Endodermal cell (in vitro differentiated cells): ENCODE measurements at regions not wholly inside any gene's neighbourhood (a gene's known extent, or its start where the extent isn't known, plus 50 kb on each side); places are given as distances from the start of the nearest gene placed in this dataset.

ENCODE experiments used
- DNase-seq: peaks from one replicate; pipeline ENCODE4 v3.0.0-alpha.2; 2017
- H3K27ac ChIP-seq: 2 replicates; pipeline ENCODE4 v1.5.1; 2013; ENCODE audit warnings: mild to moderate bottlenecking, low read depth, low read length, moderate library complexity
- H3K27me3 ChIP-seq: 2 replicates; pipeline ENCODE4 v1.6.1; 2013; ENCODE audit warnings: mild to moderate bottlenecking, low read length, moderate library complexity; ENCODE audit not compliant: insufficient read depth, control insufficient read depth, poor library complexity, severe bottlenecking
- H3K36me3 ChIP-seq: 2 replicates; pipeline ENCODE4 v1.7.0; 2013; ENCODE audit warnings: mild to moderate bottlenecking, low read length, moderate library complexity; ENCODE audit not compliant: control insufficient read depth, insufficient read depth
- H3K4me1 ChIP-seq: one replicate; pipeline ENCODE4 v1.7.0; 2013; ENCODE audit warnings: low read length; ENCODE audit not compliant: control insufficient read depth, insufficient read depth
- H3K4me3 ChIP-seq: 2 replicates; pipeline ENCODE4 v1.5.1; 2013; ENCODE audit warnings: mild to moderate bottlenecking, low read length, moderate library complexity
- H3K9ac ChIP-seq: 2 replicates; pipeline ENCODE4 v1.6.1; 2013; ENCODE audit warnings: mild to moderate bottlenecking, low read length, moderate library complexity; ENCODE audit not compliant: poor library complexity, severe bottlenecking; ENCODE audit errors: extremely low read depth
- H3K9me3 ChIP-seq: 2 replicates; pipeline ENCODE4 v1.6.1; 2013; ENCODE audit warnings: mild to moderate bottlenecking, low read length, moderate library complexity; ENCODE audit not compliant: control insufficient read depth
- H3K27ac Mint-ChIP-seq: 2 replicates; pipeline ENCODE4 v1.8.0; 2020; ENCODE audit warnings: mixed read lengths
- H3K27me3 Mint-ChIP-seq: 2 replicates; pipeline ENCODE4 v1.8.0; 2021; ENCODE audit warnings: mild to moderate bottlenecking, mixed read lengths; ENCODE audit not compliant: insufficient read depth
- H3K36me3 Mint-ChIP-seq: 2 replicates; pipeline ENCODE4 v1.8.0; 2020; ENCODE audit warnings: low read depth, mixed read lengths
- H3K4me1 Mint-ChIP-seq: 2 replicates; pipeline ENCODE4 v1.8.0; 2020; ENCODE audit warnings: mixed read lengths
- H3K4me3 Mint-ChIP-seq: 2 replicates; pipeline ENCODE4 v1.8.0; 2020; ENCODE audit warnings: mild to moderate bottlenecking, moderate library complexity, mixed read lengths
- H3K9me3 Mint-ChIP-seq: 2 replicates; pipeline ENCODE4 v1.8.0; 2020; ENCODE audit warnings: mild to moderate bottlenecking, mixed read lengths
- WGBS, 2 experiments: methylation state at CpG; one replicate each; pipeline versions ENCODE4 v1.1.5 to v1.1.7; 2013; ENCODE audit warnings: missing lambda C conversion rate in 2 of 2, mixed read lengths in 1 of 2; ENCODE audit not compliant: insufficient coverage in 1 of 2, insufficient read length in 1 of 2; 5-methylcytosine and 5-hydroxymethylcytosine counted together
- TF ChIP-seq, protein P1 (sequence below): fragments of 200-600 bp; sonication (generic); conservative IDR thresholded peaks from 2 replicates; pipeline ENCODE4 v1.5.0; 2021; ENCODE audit warnings: antibody characterized with exemption, mild to moderate bottlenecking

DNA sequence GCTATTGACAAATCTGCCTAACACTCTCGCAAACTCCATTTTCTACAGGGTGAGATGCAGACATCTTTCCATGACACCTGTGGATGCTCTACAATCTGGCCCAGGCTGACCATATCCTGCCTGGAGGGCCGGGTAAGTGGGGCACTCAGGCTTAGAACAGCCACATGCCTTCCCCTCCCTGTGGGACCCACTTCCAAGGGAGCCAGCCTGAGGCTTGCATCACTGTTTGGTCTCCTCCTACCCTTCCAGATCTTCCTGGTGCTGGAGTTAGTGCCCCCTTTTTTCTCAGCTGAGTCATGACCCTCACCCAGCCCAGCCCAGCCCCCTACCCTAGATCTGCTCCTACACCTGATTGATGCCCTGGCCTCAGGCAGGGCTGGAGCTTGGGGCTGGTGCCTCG lies 62.0 kb upstream of the KCNK12 start:
- Mint-ChIP-seq H3K27me3 (peaks cover 1% of the 10 kb centered on the region), H3K4me3 (no peak overlapping the region), H3K36me3 (no peaks in the 10 kb centered on the region), H3K9me3 (no peaks in the 10 kb centered on the region), H3K27ac (no peak overlapping the region), H3K4me1 (peaks cover 18% of the 10 kb centered on the region)
- Histone ChIP-seq H3K9me3 (no peaks in the 10 kb centered on the region), H3K27ac (no peak overlapping the region), H3K4me3 (no peak overlapping the region), H3K27me3 (no peaks in the 10 kb centered on the region), H3K4me1 (no peaks in the 10 kb centered on the region), H3K9ac (no peak overlapping the region), H3K36me3 (no peaks in the 10 kb centered on the region)
- DNase-seq, result no peak
- WGBS, 2 experiments, result 79 to 93% methylated on average over 2 to 3 of the region's 3 CpGs
- TF ChIP-seq, protein P1, sequence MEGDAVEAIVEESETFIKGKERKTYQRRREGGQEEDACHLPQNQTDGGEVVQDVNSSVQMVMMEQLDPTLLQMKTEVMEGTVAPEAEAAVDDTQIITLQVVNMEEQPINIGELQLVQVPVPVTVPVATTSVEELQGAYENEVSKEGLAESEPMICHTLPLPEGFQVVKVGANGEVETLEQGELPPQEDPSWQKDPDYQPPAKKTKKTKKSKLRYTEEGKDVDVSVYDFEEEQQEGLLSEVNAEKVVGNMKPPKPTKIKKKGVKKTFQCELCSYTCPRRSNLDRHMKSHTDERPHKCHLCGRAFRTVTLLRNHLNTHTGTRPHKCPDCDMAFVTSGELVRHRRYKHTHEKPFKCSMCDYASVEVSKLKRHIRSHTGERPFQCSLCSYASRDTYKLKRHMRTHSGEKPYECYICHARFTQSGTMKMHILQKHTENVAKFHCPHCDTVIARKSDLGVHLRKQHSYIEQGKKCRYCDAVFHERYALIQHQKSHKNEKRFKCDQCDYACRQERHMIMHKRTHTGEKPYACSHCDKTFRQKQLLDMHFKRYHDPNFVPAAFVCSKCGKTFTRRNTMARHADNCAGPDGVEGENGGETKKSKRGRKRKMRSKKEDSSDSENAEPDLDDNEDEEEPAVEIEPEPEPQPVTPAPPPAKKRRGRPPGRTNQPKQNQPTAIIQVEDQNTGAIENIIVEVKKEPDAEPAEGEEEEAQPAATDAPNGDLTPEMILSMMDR, result no peak

DNA sequence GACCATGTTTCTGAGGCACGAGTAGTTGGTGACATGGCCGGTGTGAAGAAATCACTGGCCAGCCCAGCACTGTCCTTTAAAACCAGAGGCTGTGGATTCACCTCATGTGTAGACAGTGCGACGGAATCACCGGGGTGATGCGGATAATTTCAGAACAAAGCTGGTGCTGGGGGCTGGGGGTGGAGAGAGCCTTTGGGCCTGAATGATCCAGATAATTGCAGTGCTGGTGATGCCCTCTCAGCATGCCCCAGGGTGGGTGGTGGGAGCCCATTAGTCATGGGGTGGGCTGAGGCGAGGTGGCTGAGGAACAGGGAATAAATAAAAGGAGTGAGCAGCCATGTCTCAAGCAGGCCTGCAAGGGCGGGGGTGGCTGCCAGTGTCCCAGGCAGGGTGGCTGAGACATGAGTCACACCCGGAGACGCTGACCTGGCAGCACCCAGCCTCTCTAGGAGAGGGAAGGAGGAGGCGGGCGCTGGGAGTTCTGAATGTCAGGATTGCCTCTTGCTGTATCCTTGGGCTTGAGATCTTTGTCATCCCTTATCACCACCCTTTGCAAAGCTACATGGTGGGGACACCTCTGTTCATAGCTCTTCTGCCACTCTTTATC lies 61.1 kb upstream of the KCNK12 start:
- Histone ChIP-seq H3K27ac (peak overlapping the region; percentile 21), H3K36me3 (no peaks in the 10 kb centered on the region), H3K27me3 (no peaks in the 10 kb centered on the region), H3K4me3 (no peak overlapping the region), H3K9me3 (no peaks in the 10 kb centered on the region), H3K9ac (no peak overlapping the region), H3K4me1 (no peaks in the 10 kb centered on the region)
- peak; percentile 71 for DNase-seq
- H3K4me3 Mint-ChIP-seq, result no peak overlapping the region
- TF ChIP-seq, protein P1, result no peak
- H3K36me3 Mint-ChIP-seq, result no peaks in the 10 kb centered on the region
- H3K9me3 Mint-ChIP-seq, result no peaks in the 10 kb centered on the region
- peaks cover 15% of the 10 kb centered on the region for H3K4me1 Mint-ChIP-seq
- peaks cover 1% of the 10 kb centered on the region for H3K27me3 Mint-ChIP-seq
- H3K27ac Mint-ChIP-seq, result no peak overlapping the region
- WGBS, 2 experiments, result 88 to 89% methylated on average over 7 to 12 of the region's 12 CpGs

DNA sequence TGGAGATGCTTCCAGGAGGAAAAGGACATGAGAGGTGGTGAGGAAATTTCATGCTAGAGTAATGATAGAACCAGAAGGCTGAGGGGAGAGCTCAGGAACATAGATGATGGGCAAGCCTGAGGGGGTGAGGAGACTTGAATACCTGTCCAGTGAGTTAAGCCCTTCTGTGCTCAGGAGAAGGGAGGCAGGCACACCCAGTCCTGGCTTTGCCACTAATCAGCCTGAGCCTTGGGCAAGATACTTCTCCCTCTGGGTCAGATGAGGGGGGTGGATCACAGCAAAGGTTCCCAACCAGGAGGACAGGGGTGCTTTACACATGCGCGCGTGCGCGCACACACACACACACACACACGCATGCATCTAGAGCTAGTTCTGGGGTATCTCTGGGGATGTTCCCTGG lies 60.5 kb upstream of the KCNK12 start:
- Mint-ChIP-seq H3K36me3 (no peaks in the 10 kb centered on the region), H3K4me1 (peaks cover 9% of the 10 kb centered on the region), H3K27me3 (peaks cover 1% of the 10 kb centered on the region), H3K9me3 (no peaks in the 10 kb centered on the region), H3K4me3 (no peak overlapping the region), H3K27ac (no peak overlapping the region)
- DNase-seq, result no peak
- H3K27me3 ChIP-seq, result no peaks in the 10 kb centered on the region
- no peak overlapping the region for H3K9ac ChIP-seq
- H3K27ac ChIP-seq, result no peak overlapping the region
- H3K9me3 ChIP-seq, result no peaks in the 10 kb centered on the region
- TF ChIP-seq, protein P1, result no peak
- no peak overlapping the region for H3K4me3 ChIP-seq
- 98% methylated on average over 5 of the region's 6 CpGs; no CpG with 5 or more reads in 1 of the 2 experiments for WGBS, 2 experiments
- H3K4me1 ChIP-seq, result no peaks in the 10 kb centered on the region
- no peaks in the 10 kb centered on the region for H3K36me3 ChIP-seq
